Stimulated activated effector memory CD8-positive, alpha-beta T cell treated with anti-CD3 and anti-CD28 coated beads, Interleukin-12 subunit alpha, Interleukin-12 subunit beta, amount 100 ng/mL, for 72 hours (primary cell): ENCODE measurements at regions not wholly inside any gene's neighbourhood (a gene's known extent, or its start where the extent isn't known, plus 50 kb on each side); places are given as distances from the start of the nearest gene placed in this dataset.

Source experiments
- ATAC-seq: fragments of 150-1000 bp; cut with Tn5 transposase; 2 replicates; pipeline ENCODE4 v1.10.0; 2021
- DNase-seq, 2 donors: peaks; one replicate each; pipeline ENCODE4 v3.0.0; 2021 to 2022; ENCODE audit warnings: low spot score in 2 of 2
- H3K27ac Mint-ChIP-seq: one replicate; pipeline ENCODE4 v1.8.0; 2022; ENCODE audit warnings: mild to moderate bottlenecking, mixed read lengths
- H3K36me3 Mint-ChIP-seq: one replicate; pipeline ENCODE4 v1.8.0; 2022; ENCODE audit warnings: mild to moderate bottlenecking, mixed read lengths
- H3K4me1 Mint-ChIP-seq: one replicate; pipeline ENCODE4 v1.8.0; 2022; ENCODE audit warnings: mixed read lengths
- H3K4me3 Mint-ChIP-seq: one replicate; pipeline ENCODE4 v1.8.0; 2022; ENCODE audit warnings: mild to moderate bottlenecking, mixed read lengths
- H3K9me3 Mint-ChIP-seq: one replicate; pipeline ENCODE4 v1.8.0; 2022; ENCODE audit warnings: mixed read lengths

GRCh38 chr13:111898956-111899713 is 167.8 kb upstream of the SOX1 start:
- DNase-seq (no peak), ATAC-seq (no peak)
- Mint-ChIP-seq H3K4me1 (no peaks in the 10 kb centered on the region), H3K27ac (no peak overlapping the region), H3K36me3 (no peaks in the 10 kb centered on the region), H3K9me3 (peaks cover 2% of the 10 kb centered on the region), H3K4me3 (no peak overlapping the region)

DNA sequence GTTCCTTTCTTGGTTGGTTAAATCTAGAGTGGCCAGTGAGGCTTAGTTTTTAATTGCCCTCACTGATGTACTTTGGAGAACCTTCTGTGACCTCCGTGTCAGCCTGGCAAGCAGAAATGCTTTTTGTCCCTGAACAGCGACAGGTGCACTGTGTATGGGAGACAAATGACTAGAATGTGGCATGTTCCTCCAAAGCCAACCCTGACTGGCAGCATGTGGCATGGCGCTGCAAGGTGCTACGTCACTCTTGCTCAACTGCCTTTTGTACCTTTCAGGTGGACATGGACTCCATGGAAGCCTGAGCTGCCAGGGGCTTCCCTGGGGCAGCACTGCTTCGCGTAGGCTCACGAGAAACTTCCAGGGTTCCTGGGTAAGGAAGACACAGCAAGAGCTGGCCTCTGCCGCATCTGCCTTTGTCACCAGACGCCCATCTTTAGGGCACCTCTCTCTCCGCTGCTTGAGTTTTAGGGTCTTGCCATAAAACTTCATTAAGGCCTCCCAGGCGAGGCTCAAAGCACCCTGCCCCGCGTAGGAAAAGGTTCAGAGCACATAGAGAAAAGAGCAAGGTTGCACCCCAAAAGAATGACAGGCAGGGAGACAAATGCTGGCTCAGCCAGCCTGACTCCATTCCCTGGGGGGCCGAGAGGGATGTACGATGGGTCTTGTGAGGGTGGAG is 167.1 kb upstream of the SOX1 start:
- H3K27ac Mint-ChIP-seq = no peak overlapping the region
- no peak overlapping the region for H3K4me3 Mint-ChIP-seq
- no peak for ATAC-seq
- no peaks in the 10 kb centered on the region for H3K36me3 Mint-ChIP-seq
- peaks cover under 1% of the 10 kb centered on the region for H3K9me3 Mint-ChIP-seq
- no peak for DNase-seq
- H3K4me1 Mint-ChIP-seq = no peaks in the 10 kb centered on the region

DNA sequence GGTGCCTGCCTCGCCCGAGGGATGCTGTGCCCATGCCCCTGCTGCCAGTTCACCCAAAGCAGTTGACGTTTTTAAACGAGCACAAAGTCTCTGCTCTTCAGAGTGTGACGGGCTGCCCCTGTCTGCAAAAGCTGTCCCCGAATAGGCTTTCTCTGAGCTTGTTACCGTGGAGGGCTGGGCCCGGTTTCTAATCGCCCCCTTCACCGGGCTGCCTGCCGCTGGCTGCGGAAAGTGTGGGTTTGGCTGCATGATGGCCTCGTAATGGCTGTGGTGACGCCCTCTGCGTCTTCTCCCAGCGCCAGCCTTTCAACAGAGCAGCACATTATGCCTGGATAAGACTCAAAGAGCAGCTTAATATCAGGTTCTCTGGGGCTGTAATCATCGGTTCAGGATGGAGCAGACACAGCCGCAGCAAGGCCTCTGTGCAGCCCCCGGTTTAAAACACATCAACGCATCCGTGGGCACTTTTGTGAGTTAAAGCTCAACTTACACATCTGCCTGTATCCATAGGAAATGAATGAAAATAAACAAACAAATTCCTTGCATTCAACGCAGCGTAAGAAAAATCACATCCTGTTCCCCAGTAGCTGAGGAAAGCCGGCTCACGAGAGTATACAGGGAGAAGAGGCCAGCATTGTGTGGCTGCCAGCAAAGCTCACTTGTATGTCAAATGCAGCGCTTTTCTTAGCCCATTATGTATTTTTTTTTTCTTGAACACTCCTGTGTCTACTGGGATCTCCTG is 166.4 kb upstream of the SOX1 start:
- H3K36me3 Mint-ChIP-seq = no peaks in the 10 kb centered on the region
- no peaks in the 10 kb centered on the region for H3K4me1 Mint-ChIP-seq
- no peak for ATAC-seq
- H3K4me3 Mint-ChIP-seq = no peak overlapping the region
- no peak overlapping the region for H3K27ac Mint-ChIP-seq
- H3K9me3 Mint-ChIP-seq = peaks cover 2% of the 10 kb centered on the region
- DNase-seq = no peak

- no peak overlapping the region for H3K27ac Mint-ChIP-seq
- no peak for DNase-seq
- no peaks in the 10 kb centered on the region for H3K36me3 Mint-ChIP-seq
- no peak overlapping the region for H3K4me3 Mint-ChIP-seq
- no peaks in the 10 kb centered on the region for H3K4me1 Mint-ChIP-seq
- no peak for ATAC-seq
- H3K9me3 Mint-ChIP-seq = peaks cover 2% of the 10 kb centered on the region
Observed at GRCh38 chr13:111901267-111901915, 165.6 kb upstream of the SOX1 start.

DNA sequence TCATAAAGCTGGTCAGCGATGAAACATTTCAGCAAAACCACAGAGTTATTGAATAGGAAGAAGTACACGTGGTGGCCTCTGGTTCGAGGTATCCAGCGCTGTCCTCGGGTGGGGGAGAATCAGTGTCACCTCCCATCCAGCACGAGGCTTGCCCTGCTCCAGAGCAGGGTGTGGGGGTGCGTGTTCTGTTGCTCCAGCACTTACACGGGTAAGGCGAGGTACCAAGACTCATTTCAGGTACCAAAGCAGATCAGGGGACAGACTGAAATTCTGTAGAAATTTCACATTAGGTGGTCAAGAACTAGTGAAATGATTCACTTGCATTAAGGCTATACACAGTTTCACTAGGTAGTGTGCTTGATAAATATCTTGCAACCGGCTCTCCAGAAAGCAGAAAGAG is 164.2 kb upstream of the SOX1 start:
- Mint-ChIP-seq H3K4me1 (no peaks in the 10 kb centered on the region), H3K27ac (no peak overlapping the region), H3K4me3 (no peak overlapping the region), H3K36me3 (no peaks in the 10 kb centered on the region), H3K9me3 (peaks cover 2% of the 10 kb centered on the region)
- no peak for ATAC-seq
- DNase-seq = no peak

DNA sequence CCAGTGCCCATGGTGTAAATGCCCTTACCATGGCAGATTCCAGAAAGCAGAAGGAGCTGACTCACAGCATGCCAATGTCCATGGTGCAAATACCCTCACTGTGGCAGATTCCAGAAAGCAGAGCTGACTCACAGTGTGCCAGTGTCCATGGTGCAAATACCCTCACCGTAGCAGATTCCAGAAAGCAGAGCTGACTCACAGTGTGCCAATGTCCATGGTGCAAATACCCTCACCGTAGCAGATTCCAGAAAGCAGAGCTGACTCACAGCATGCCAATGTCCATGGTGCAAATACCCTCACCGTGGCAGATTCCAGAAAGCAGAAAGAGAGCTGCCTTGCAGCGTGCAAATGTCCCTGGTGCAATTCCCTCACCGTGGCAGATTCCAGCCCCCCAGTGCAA is 163.8 kb upstream of the SOX1 start:
- H3K36me3 Mint-ChIP-seq = no peaks in the 10 kb centered on the region
- no peak for ATAC-seq
- no peak for DNase-seq
- no peak overlapping the region for H3K4me3 Mint-ChIP-seq
- no peaks in the 10 kb centered on the region for H3K4me1 Mint-ChIP-seq
- H3K9me3 Mint-ChIP-seq = peaks cover 2% of the 10 kb centered on the region
- H3K27ac Mint-ChIP-seq = no peak overlapping the region

DNA sequence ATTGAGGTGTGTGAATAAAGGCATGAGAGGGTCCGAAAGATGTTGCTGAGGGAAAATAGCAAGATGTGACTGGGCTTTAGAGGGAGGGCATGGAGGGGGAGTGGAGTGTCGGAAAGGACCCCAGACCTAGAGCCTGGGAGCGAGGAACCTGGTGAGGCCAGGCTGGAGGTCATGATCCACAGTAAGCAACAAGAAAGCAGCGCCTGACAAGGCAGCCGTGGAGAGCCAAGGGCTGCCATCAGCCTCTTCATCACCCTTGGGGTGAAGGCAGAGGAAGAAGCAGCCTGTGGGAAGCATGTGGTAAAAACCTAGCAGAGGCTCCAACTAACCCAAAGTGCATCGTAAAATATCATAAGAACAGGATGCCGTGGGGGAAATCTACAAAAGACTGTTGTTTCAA is 162.8 kb upstream of the SOX1 start:
- ATAC-seq (no peak), DNase-seq (no peak)
- no peak overlapping the region for H3K4me3 Mint-ChIP-seq
- H3K36me3 Mint-ChIP-seq = no peaks in the 10 kb centered on the region
- H3K27ac Mint-ChIP-seq = no peak overlapping the region
- H3K9me3 Mint-ChIP-seq = peaks cover 2% of the 10 kb centered on the region
- H3K4me1 Mint-ChIP-seq = no peaks in the 10 kb centered on the region

- H3K4me3 Mint-ChIP-seq = no peak overlapping the region
- ATAC-seq (no peak), DNase-seq (no peak)
- no peaks in the 10 kb centered on the region for H3K4me1 Mint-ChIP-seq
- no peak overlapping the region for H3K27ac Mint-ChIP-seq
- H3K36me3 Mint-ChIP-seq = no peaks in the 10 kb centered on the region
- peaks cover 2% of the 10 kb centered on the region for H3K9me3 Mint-ChIP-seq
Observed at GRCh38 chr13:111904701-111905608, 162.0 kb upstream of the SOX1 start.

- Mint-ChIP-seq H3K27ac (no peak overlapping the region), H3K4me1 (no peaks in the 10 kb centered on the region), H3K9me3 (peaks cover 2% of the 10 kb centered on the region), H3K4me3 (no peak overlapping the region), H3K36me3 (no peaks in the 10 kb centered on the region)
- DNase-seq (no peak), ATAC-seq (no peak)
Observed at GRCh38 chr13:111905609-111905945, 161.4 kb upstream of the SOX1 start.

- DNase-seq (no peak), ATAC-seq (no peak)
- H3K9me3 Mint-ChIP-seq = peaks cover 2% of the 10 kb centered on the region
- H3K36me3 Mint-ChIP-seq = no peaks in the 10 kb centered on the region
- no peak overlapping the region for H3K27ac Mint-ChIP-seq
- H3K4me3 Mint-ChIP-seq = no peak overlapping the region
- no peaks in the 10 kb centered on the region for H3K4me1 Mint-ChIP-seq
Observed at GRCh38 chr13:111906306-111906705, 160.6 kb upstream of the SOX1 start.

GRCh38 chr13:111906816-111907215 is 160.1 kb upstream of the SOX1 start:
- DNase-seq (no peak), ATAC-seq (no peak)
- Mint-ChIP-seq H3K4me3 (no peak overlapping the region), H3K4me1 (no peaks in the 10 kb centered on the region), H3K36me3 (no peaks in the 10 kb centered on the region), H3K9me3 (peaks cover 2% of the 10 kb centered on the region), H3K27ac (no peak overlapping the region)

DNA sequence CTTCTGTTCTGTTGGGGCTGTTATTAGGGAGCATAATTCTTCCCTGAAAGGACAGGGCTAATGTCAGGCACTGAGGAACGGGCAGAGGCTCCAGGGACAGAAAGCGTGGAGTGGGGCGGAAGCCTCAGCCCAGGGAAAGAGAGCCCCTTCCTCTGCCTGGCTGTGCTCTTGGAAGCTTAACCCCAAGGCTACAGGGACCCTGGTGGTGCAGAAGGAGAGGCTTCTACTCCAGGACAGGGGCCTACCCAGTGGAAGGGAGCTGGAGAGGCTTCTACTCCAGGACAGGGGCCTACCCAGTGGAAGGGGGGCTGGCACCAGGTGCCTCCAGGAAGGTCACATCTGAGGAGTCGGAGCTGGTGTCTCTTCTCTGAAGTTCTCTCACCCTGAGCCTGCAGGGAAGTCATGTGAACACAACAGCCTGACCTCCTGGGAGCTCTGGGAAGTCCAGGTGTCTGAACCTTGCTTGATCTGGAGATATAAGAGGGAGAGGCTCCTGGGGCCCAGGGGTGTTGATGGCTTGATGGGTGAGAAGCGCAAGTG is 159.5 kb upstream of the SOX1 start:
- no peaks in the 10 kb centered on the region for H3K4me1 Mint-ChIP-seq
- no peaks in the 10 kb centered on the region for H3K36me3 Mint-ChIP-seq
- H3K9me3 Mint-ChIP-seq = peaks cover 2% of the 10 kb centered on the region
- no peak overlapping the region for H3K4me3 Mint-ChIP-seq
- no peak overlapping the region for H3K27ac Mint-ChIP-seq
- ATAC-seq (no peak), DNase-seq (no peak)

- no peak overlapping the region for H3K27ac Mint-ChIP-seq
Observed at GRCh38 chr13:111908361-111908760, 158.6 kb upstream of the SOX1 start.

DNA sequence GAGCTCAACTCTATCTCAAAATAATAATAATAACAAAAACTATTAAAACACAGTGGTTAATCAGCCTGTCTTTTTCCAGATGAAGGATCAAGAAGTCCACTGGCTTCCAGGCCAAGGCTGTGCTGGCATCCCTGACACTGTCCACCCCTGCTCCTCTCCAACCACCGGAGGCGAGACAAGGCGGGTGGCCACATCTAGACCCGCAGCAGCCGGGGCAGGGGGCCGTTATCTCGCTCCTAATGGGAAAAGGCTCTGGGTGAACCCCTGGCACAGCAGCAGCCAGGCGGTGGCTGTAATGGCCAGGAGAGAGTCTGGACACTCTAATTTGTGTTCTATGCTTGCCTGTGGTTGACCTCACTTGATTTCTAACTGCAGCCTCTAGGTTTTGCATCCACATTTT is 158.0 kb upstream of the SOX1 start:
- Mint-ChIP-seq H3K4me1 (no peaks in the 10 kb centered on the region), H3K9me3 (peaks cover 2% of the 10 kb centered on the region), H3K27ac (no peak overlapping the region), H3K4me3 (no peak overlapping the region), H3K36me3 (no peaks in the 10 kb centered on the region)
- ATAC-seq = no peak
- no peak for DNase-seq

More at GRCh38 chr13:111908361-111908760, 158.6 kb upstream of the SOX1 start:
- DNase-seq (no peak), ATAC-seq (no peak)
- Mint-ChIP-seq H3K36me3 (no peaks in the 10 kb centered on the region), H3K4me1 (no peaks in the 10 kb centered on the region), H3K4me3 (no peak overlapping the region), H3K9me3 (peaks cover 2% of the 10 kb centered on the region)
